IPS-18c (cell line): ENCODE measurements at regions not wholly inside any gene's neighbourhood (a gene's known extent, or its start where the extent isn't known, plus 50 kb on each side); places are given as distances from the start of the nearest gene placed in this dataset.

Source experiments
- H3K4me3 ChIP-seq: 2 replicates; pipeline ENCODE4 v1.7.0; 2013; ENCODE audit warnings: low read depth, mild to moderate bottlenecking, low read length, moderate library complexity; ENCODE audit not compliant: insufficient read depth
- H3K9me3 ChIP-seq: one replicate; pipeline ENCODE4 v1.6.1; 2013; ENCODE audit warnings: mild to moderate bottlenecking, low read length, moderate library complexity; ENCODE audit not compliant: control insufficient read depth, insufficient read depth

DNA sequence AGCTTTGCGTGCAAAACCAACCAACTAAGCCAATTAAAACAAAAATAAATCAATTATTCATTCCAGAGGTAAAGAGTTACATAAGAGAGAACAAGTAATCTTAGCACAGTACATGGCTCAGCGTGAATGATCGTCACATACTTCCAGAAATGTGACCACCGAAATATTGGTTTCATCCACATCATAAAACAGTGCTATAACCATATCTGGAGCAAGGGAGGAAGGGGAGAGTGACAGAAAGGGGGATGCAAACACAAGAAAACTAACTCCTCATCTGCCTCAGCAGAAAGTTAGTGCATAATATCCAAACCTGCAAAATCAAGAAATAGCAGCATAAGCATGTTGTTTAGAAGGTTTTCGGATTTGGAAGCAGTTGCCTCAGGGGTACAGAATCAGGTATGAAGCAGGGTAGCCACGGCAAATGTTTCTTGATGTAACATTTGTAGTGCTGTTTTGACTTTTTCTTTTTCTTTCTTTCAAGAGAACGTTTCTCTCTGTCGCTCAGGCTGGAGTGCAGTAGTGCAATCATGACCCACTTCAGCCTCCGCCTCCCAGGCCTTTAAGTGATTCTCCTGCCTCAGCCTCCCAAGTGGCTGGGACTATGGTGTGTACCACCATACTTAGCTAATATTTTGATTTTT lies 93.9 kb upstream of the EGLN3 start:
- no peak overlapping the region for H3K4me3 ChIP-seq

DNA sequence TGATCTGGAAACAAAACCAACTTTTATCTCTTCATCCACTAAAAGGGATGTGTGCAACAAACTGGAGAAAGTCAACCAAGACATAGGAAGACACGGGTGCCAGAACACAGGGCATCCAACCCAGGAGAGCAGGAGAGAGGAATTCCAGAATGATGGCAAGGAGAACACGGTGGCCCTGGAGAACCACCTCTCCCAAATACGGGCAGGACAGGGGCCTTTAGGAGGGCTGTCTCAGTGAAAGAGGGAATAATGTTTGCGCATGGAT lies 93.4 kb upstream of the EGLN3 start:
- Histone ChIP-seq H3K4me3 (no peak overlapping the region), H3K9me3 (peaks cover 2% of the 10 kb centered on the region)

More for the DNA sequence above, 93.9 kb upstream of the EGLN3 start:
- H3K9me3 ChIP-seq, result peaks cover 2% of the 10 kb centered on the region

DNA sequence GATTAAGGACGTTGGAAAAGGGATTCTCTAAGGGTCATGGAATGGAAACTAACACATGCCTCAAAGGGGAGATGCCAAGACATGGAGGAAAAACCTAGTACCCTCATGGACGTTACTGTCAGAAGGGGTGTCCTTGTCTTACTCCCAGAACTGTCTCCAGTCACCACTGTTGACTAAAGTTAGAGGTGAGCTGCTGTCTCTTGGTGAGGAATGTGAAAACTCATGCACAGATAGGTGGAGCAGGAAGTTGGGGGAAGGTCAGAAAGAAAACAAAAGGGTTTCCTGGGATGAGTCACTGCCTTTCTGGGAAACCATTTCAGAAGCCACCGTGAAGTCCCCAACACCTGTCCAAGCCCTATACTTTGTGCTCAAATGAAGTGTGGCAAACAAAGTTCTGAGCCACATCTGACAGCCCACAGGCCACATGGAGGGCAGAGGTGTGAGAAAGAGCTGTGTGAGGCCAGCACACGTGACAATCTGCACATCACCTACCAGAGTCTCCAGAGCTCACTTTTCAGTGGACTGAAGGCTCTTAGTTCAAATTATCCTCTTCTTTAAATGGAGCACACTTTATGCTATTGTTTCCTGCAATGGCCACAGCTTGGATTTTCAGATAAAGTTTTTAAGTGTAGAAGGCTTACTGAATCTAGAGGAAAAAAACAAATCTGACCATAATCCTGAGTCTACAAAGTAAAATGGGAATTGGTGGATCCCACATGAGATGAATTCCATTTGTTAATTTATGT lies 92.9 kb upstream of the EGLN3 start:
- no peak overlapping the region for H3K4me3 ChIP-seq
- H3K9me3 ChIP-seq, result peaks cover 2% of the 10 kb centered on the region

DNA sequence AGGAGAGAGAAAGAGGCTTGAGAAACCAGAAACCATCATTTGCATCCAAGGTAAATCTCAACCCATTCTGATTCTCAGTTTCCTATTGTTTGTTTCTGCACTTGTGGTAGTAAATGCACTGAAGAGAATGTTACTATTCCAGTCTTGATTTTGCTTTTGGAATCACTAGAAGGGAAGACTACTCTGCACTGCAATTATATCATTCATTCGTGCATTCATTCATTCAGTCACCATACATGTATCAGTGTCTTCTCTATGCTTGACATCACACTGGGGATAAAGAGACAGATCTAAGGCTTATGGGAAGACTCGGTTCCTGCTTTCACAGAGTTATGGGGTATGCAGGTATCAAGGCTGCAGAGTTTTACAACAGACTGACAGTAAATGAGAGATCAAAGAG lies 90.3 kb upstream of the EGLN3 start:
- Histone ChIP-seq H3K9me3 (no peaks in the 10 kb centered on the region), H3K4me3 (no peak overlapping the region)

DNA sequence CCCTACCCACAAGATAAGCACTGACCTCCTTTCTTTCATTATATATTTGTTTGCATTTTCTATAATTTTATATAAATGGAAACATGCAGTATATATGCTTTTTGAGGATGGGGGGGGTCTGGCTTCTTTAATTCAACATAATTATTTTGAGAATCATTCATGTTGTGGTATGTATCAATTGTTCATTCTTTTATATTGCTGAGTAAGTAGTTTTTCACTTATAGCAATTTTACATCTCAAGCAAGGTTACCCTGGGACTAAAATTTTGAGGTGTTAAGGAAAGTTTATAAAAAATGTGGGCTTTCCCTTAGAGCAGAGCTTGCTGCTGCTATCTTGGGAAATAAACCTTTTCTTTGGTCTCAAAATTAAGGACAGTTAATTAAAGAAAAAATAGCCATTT lies 89.9 kb upstream of the EGLN3 start:
- no peaks in the 10 kb centered on the region for H3K9me3 ChIP-seq
- H3K4me3 ChIP-seq, result no peak overlapping the region

DNA sequence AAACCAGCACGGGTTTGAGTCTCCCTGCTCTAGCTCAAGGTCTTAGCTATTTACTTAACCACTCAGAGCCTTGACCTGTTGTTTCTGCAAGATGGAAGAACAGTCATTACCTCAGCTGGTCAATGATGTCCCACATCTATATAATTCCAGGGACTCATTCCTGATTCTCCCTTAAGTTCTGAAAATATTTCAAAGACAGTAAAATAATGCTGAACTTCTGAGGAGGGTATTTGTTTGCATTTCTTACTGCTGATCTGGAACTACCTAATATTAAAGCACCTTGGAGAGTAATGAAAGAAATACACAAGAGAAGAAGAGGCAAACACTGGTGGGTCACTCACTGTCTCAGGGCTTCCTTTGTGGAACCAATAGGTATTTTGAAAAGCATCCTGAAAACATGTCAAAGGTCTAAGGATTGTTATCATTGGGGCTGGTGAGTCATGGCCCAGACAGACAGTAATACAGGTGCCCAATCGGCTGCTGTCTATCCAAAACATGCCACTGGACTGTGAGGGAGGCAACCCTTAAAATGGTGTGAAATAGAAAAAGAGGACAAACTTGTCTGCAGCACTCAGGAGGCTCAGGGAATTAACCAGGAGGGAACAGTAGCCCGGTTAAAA lies 88.7 kb upstream of the EGLN3 start:
- H3K4me3 ChIP-seq, result no peak overlapping the region
- H3K9me3 ChIP-seq, result no peaks in the 10 kb centered on the region

DNA sequence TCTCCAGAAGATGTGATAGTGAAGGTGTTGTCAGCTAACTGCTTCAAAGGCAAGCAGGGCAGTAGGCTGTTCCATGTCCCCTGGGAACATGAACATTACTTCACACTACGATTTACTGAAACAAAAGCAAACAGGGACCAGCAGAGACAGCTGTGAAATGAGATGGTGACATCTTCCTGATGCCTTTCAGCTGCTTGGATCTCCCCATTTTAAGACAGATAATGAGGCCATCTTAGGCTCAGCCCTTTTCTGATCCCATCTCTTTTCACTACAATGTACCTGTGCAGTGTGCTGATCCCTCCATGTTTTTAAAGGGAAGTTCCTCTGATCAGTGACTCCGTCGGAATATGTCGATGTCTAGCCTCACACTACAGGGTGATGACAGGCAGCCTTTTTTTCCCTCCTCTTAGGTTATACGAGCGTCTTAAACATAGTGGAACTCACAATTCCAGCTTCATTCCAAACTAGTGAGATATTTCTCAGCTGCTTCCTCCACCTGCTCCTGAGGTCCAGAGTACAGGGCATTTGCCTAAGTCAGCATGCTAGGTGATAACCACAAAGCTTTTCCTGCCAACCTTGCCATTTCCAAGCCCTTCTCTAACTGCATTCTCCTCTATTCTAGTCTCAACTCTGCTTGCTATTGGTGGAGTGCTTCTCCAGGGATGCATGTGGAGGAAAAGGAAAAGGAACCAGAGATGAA lies 87.6 kb upstream of the EGLN3 start:
- H3K4me3 ChIP-seq, result no peak overlapping the region
- H3K9me3 ChIP-seq, result no peaks in the 10 kb centered on the region

DNA sequence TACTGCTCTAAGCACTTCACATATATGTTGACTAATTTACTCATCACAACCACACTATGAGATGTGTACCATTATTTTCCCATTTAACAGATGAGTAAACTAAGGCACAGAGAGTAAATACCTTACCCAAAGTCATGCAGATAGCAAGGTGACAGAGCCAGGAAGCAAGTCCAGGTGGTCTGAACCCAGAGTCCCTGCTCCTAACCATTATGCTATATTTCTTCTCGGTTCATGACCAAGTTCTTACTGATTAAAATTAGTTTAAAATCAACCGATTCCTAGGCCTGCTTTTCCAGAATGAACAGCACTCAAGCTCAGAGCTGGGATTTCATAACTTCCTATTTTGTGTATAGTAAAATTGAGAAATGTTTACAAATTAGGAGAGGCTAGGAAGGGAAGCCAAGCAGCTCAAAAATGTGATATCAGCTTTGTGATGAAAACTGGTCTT lies 85.5 kb upstream of the EGLN3 start:
- no peaks in the 10 kb centered on the region for H3K9me3 ChIP-seq
- H3K4me3 ChIP-seq, result no peak overlapping the region

DNA sequence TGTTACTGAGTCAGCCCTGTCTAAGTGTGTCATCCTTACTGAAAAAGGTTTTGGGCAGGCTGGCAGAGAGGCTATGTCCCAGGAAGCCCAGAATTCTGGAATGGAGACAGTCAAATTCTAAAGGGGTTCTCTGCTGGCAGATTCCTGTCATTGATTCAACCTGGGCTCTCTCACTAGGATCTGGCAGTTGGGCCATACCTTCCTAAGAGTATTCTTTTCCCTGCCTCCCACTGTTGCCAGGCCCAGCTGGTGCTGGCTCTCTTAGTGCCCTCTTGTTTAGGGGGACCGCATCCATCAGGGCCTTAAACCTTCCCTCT lies 85.0 kb upstream of the EGLN3 start:
- no peak overlapping the region for H3K4me3 ChIP-seq
- no peaks in the 10 kb centered on the region for H3K9me3 ChIP-seq

DNA sequence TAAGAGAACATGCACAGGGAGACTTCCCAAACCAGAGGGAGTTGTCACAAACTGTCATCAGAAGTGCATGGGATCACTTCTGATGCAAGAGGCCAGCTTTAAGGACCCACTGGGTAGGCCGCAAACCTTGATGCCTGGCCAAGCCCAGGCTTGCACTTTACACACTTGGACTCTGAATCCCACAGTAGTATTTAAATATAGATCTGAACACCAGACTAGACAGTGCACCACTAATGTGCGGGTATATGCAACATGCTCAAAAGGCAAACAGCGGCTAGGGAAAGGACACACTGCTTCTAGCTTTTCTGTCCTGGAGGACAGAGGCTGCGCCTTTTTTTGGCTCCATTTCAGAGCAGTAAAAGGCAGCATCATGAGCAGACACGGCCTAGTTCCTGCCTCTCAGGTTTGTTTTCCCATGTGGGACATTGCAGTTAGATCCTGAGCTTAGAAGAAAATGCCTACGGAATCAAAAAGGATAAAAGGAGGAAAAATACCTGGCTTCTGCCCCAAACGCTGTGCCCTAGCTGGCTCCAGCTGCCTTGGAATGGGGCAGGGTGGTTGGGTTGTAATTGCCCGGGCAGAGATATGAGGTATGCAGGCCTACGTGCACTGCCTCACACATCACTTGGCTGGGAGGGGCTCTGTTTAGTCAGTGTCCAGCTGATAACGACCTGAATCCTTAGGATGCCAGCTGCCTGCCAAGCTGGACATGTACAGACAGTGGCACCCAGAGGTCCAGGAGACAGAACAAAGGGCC lies 84.5 kb upstream of the EGLN3 start:
- Histone ChIP-seq H3K4me3 (no peak overlapping the region), H3K9me3 (no peaks in the 10 kb centered on the region)

DNA sequence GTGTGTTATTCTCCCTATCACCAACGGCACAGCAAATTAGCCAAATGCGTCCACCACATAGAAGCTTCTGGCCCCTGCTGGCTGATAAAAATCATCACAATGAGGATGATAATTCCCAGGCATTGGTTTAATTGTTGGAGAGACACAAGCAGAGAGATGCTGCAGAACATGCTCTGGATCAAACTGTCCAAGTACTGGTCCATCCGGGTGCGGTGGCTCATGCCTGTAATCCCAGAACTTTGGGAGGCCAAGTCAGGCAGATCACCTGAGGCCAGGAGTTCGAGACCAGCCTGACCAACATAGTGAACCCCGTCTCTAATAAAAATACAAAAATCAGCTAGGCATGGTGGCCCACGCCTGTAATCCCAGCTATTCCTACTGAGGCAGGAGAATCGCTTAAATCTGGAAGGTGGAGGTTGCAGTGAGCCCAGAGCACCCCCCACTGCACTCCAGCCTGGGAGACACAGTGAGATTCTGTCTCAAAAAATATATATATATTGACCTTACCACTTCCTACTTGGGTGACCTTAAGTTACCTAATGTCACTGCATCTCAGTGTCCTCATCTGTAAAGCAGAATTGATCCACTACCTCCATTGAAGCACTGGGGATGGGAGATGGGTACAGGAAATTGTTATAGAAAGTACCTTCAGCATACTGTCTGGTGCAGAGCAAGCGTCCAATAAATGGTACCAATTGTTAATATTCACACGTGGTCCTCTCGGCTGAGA lies 83.7 kb upstream of the EGLN3 start:
- no peak overlapping the region for H3K4me3 ChIP-seq

DNA sequence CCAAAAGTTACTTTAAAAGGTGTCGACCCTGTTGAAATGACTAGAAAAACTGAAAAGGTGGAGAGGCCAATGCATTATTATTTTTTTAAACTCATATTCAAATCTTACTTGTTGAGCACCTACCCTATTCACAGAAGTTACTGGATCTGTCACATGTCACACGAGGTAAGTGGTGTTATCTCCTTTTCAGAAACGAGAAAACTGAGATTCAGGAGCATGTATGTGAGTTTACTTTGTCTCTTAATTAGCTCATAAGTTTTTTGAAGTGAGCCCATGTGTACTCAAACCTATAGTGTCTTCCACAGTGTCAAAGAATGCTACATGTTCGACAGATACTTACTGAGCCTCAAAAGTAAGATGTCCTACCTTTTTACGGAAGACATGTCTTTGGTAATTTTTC lies 81.8 kb upstream of the EGLN3 start:
- H3K4me3 ChIP-seq, result no peak overlapping the region

More for the DNA sequence above, 83.7 kb upstream of the EGLN3 start:
- H3K9me3 ChIP-seq, result no peaks in the 10 kb centered on the region

DNA sequence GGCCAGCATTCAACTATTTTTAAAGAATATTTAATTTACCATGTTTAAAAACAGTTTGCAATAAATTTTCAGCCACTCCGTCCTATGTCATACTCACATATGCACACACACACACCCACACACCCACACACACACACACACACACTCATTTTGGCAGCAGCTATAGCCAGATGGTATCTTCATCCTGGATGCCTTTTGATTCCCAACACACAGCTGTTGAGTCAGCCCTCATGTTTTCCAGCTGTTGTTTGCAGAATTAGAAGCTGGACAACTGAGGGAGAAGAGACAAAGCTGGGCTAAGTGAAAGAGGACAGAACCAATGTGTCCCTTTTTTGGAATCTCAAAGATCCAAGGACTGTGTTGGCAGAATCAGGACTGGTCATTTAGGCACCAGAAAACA lies 80.0 kb upstream of the EGLN3 start:
- H3K4me3 ChIP-seq, result no peak overlapping the region

More for the DNA sequence above, 81.8 kb upstream of the EGLN3 start:
- no peaks in the 10 kb centered on the region for H3K9me3 ChIP-seq

DNA sequence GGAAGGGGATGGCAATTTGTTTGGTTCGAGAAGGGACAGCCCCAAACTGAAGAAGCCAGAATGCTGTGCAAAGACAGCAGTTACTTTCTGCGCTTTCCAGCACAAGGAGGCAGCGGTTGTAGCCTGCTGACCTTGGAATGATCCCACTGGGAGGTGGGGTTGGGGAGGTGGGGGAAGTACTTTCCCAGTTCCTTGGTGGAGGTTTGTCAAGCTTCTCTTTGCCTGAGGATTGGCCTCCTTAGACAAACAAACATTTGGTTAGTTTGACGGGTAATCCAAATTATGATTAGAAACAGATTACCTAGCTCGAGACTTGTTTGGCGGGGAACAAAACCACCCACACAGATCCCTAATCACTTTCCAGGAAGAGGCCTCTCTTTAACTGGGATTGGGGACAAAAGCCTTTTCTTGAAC lies 79.1 kb upstream of the EGLN3 start:
- no peak overlapping the region for H3K4me3 ChIP-seq
- no peaks in the 10 kb centered on the region for H3K9me3 ChIP-seq

More for the DNA sequence above, 80.0 kb upstream of the EGLN3 start:
- H3K9me3 ChIP-seq, result no peaks in the 10 kb centered on the region

DNA sequence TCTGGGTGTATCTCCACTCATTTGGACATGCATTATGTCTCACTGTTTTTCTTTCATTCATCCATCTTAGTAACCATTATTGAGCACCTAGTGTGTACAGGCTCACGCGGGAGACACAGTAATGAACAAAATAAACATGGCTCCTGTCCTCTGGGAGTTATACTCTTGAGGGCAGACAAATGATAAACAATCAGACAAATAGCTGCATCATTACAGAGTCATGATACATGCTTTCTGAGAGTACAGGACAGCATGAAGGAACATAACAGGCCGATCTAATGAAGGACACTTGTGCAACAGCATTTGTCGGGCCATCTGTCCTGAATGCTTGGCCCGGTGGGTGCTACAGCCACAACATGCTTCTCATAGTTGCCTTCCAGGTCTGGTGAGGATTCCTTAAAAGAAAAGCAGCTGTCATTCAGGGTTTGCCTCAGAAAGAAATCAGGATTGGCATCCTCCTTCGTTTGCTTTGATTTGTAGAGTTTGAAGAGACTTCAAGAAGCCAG lies 77.2 kb upstream of the EGLN3 start:
- H3K4me3 ChIP-seq, result no peak overlapping the region
- H3K9me3 ChIP-seq, result no peaks in the 10 kb centered on the region

DNA sequence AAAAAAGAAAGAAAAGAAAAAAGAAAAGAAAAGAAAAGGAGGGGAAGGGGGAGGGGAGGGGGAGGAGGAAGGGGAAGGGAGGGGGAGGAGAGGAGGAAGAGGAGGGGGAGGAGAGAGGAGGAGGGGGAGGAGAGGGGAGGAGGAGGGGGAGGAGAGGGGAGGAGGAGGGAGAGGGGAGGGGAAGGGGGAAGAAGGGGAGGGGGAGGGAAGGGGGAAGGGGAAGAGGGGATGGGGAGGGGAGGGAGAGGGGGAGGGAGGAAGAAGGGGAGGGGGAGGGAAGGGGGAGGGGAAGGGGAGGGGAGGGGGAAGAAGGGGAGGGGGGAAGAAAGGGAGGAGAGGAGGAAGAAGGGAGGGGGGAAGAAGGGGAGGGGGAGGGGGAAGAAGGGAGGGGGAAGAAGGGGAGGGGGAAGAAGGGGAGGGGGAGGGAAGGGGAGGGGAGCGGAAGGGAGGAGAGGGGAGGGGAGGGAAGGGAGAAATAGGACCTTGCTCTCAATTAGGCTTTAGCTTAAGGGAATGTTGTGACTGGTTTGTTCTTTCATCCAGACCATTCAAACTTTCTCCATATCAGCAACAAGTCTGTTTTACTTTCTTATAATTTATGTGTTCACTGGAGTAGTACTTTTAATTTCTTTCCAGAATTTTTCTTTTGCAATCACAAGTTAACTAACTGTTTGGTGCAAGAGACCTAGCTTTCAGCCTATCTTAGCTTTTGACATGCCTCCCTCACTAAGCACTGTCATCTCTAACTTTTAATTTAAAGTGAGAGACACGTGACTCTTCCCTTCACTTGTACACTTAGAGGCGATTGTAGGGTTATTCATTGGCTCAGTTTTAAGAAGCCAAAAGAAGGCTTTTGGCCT lies 76.5 kb upstream of the EGLN3 start:
- no peaks in the 10 kb centered on the region for H3K9me3 ChIP-seq
- H3K4me3 ChIP-seq, result no peak overlapping the region
